Astrocyte of the cerebellum (primary cell): ENCODE measurements at regions not wholly inside any gene's neighbourhood (a gene's known extent, or its start where the extent isn't known, plus 50 kb on each side); places are given as distances from the start of the nearest gene placed in this dataset.
"Not testable (repeated sequence)": the region's sequence is repeated elsewhere in the genome, so short reads cannot be mapped to it uniquely, and the experiment has no call there.

Experiments used
- DNase-seq: peaks from one replicate; pipeline ENCODE4 v3.0.0-alpha.2; 2011; ENCODE audit warnings: low read depth
- H3K4me3 ChIP-seq: 2 replicates; pipeline ENCODE4 v1.5.1; 2011; ENCODE audit warnings: mild to moderate bottlenecking, low read depth, low read length, moderate library complexity
- in situ Hi-C: cut with HindIII; loops from 2 replicates; pipeline ENCODE4 v1.10.0; 2017; ENCODE audit warnings: low sequenced_read_pairs
- TF ChIP-seq, protein P1 (sequence below): IDR thresholded peaks from 2 replicates; pipeline ENCODE4 v1.5.1; 2012; ENCODE audit warnings: low read length, low read depth, moderate library complexity, mild to moderate bottlenecking; ENCODE audit errors: missing control alignments

DNA sequence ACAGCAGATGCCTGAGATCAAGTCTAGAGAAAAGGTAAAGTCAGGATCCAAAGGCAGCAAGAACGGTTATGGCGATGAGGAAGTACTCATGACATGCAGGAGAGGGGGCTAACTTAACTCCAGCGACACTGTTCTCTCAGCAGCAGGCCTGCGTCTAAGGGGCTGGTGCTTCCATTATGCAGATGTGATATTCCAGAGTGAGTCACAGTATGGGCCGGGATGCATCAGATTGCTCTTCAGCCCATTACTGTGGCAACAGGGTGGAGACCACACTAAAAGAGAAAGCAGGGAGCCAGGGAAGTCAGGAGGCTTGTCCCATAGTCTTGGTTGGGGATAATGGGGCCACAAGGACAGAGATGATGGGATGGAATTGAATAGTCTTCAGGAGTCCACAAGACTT lies 151.8 kb upstream of the NTF3 start:
- no peak overlapping the region for H3K4me3 ChIP-seq
- no peak for DNase-seq
- TF ChIP-seq, protein P1, sequence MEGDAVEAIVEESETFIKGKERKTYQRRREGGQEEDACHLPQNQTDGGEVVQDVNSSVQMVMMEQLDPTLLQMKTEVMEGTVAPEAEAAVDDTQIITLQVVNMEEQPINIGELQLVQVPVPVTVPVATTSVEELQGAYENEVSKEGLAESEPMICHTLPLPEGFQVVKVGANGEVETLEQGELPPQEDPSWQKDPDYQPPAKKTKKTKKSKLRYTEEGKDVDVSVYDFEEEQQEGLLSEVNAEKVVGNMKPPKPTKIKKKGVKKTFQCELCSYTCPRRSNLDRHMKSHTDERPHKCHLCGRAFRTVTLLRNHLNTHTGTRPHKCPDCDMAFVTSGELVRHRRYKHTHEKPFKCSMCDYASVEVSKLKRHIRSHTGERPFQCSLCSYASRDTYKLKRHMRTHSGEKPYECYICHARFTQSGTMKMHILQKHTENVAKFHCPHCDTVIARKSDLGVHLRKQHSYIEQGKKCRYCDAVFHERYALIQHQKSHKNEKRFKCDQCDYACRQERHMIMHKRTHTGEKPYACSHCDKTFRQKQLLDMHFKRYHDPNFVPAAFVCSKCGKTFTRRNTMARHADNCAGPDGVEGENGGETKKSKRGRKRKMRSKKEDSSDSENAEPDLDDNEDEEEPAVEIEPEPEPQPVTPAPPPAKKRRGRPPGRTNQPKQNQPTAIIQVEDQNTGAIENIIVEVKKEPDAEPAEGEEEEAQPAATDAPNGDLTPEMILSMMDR = no peak
- in situ Hi-C loops = no loop called here

DNA sequence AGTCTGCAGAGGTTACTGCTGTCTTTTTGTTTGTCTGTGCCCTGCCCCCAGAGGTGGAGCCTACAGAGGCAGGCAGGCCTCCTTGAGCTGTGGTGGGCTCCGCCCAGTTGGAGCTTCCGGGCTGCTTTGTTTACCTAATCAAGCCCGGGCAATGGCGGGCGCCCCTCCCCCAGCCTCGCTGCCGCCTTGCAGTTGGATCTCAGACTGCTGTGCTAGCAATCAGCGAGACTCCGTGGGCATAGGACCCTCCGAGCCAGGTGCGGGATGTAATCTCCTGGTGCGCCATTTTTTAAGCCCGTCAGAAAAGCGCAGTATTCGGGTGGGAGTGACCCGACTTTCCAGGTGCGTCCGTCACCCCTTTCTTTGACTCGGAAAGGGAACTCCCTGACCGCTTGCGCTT lies 141.5 kb upstream of the NTF3 start:
- DNase-seq, H3K4me3 ChIP-seq, in situ Hi-C loops: not testable (repeated sequence)

DNA sequence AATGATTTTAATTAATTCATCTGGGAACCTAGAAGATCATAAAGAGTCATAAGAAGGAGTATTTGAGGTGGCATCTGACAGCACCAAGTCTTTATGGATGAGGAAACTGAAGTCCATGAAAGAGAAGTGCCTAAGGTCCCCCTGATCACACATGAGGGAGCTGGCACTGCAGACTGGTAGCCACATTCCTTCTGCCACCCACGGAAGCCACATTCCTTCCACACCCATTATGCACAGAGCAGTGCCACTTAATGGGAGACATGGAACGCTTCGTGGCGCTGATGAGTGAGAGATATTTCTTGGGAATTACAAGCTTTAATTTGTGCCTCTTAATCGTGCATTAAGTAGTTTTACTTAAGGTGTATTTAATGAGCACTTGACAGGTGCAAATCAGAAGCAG lies 139.3 kb upstream of the NTF3 start:
- in situ Hi-C loops = no loop called here
- TF ChIP-seq, protein P1 = no peak
- no peak overlapping the region for H3K4me3 ChIP-seq
- DNase-seq = no peak

DNA sequence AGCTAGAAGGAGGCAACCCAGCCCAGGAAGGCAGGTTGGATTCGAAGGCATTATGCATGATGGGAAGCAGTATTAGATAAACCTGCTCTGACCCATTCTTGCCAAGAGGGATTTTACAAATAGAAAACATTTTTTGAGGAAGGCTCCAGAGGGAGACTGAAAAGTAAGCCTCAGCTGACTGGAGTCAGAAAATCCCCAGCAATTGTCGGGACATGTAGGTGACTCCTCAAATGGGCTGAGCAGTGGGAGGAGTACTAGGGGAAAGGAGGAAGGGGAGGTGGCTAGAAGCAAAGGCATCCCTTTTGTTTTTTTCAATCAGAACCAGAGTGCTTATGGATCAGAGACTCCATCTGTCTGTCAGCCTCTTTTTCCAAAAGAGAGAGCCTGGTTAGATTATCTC lies 138.1 kb upstream of the NTF3 start:
- no peak for DNase-seq
- no peak overlapping the region for H3K4me3 ChIP-seq
- in situ Hi-C loops = no loop called here
- TF ChIP-seq, protein P1 = no peak

DNA sequence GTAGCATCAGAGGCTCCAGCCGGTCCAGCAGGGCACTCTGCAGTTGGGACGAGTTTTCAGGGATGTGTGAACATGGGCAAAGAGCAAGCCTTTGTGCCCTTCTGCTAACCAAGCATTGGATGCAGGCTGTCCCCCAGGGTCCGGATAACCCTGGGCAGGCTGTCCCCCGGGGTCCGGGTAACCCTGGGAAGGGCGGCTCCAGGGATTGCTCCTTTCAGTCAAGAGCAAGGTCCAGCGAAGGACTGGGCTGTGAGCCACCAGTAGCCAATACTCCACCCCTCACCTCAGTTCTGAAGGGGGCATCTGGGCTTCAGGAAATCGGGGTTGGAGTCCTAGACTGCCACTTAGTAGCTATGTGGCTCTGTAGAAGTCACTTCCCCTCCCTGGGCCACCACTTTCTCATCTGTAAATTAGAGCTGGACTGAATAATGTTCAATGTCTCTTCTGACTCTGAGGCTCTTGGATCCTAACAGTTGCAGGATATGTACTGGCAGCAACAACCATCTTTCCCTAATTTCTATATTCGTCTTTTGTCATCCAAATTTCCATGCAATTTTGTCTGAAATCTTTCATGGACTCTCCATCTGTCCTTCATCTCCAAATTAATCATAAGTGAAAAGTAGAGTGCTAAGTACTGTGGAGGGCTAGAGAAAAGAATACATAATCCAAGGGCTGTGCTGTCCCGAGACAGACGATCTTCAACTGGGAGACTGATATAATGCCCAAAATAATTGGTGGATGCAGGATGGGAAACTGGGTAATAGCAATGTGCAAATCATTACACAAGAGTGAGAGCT lies 137.4 kb upstream of the NTF3 start:
- in situ Hi-C loops = no loop called here

DNA sequence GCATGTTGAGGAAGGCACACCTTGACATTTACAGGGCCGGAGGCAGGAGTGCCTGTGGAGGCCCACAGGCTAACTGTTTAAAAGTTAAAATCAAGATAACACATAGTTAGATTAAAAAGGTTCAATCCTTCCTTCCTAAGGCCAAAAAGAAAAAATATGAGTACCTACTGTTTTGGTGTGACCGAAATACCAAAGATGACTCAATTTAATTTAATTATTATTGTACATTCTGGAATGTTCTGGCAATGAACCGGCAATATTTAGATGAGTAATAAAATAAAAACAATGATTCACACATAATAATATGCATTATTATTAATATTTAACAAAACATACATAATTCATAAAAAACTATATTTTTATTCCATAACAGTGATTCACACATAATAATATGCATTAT lies 136.8 kb upstream of the NTF3 start:
- DNase-seq = no peak
- H3K4me3 ChIP-seq = no peak overlapping the region
- in situ Hi-C loops = no loop called here
- TF ChIP-seq, protein P1 = no peak

More for the DNA sequence above, 137.4 kb upstream of the NTF3 start:
- TF ChIP-seq, protein P1 = no peak
- H3K4me3 ChIP-seq = no peak overlapping the region
- DNase-seq = no peak

DNA sequence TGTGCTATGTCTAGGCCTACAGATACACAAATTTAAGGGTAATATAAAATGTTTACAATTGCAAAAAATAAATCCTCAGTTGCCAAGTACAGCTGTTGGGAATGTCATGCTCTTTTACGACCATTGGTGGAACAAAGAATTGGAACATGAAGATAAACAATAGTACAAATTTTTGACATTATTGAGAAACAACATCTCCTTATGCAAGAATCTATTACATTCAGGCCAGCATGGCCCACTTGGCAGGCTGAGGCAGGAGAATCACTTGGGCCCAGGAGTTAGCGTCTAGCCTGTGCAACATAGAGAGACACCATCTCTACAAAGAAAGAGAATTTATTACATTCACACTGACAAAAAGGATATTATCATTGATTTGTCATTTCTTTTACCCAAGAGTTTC lies 135.9 kb upstream of the NTF3 start:
- in situ Hi-C loops = no loop called here
- TF ChIP-seq, protein P1 = no peak
- no peak for DNase-seq
- H3K4me3 ChIP-seq = no peak overlapping the region
